ENCODE measurements at regions not wholly inside any gene's neighbourhood (a gene's known extent, or its start where the extent isn't known, plus 50 kb on each side); places are given as distances from the start of the nearest gene placed in this dataset.

- no peak for DNase-seq (ENCODE audit: low spot score)
- no peak for ATAC-seq
- intact Hi-C loops (cut with DNase I): no loop called here
These were observed 50.5 kb upstream of the FZD7 start for GRCh38 chr2:201983174-201983573.

- intact Hi-C loops (cut with DNase I): no loop called here
- ATAC-seq (no peak), DNase-seq (ENCODE audit: low spot score) (no peak)
These were observed 49.9 kb upstream of the FZD7 start for GRCh38 chr2:201983800-201984199.
